Activated T-helper 1 cell treated with anti-CD3 and anti-CD28 coated beads, Interleukin-2, amount 50 U/mL, for 16 hours (primary cell): ENCODE measurements at regions not wholly inside any gene's neighbourhood (a gene's known extent, or its start where the extent isn't known, plus 50 kb on each side); places are given as distances from the start of the nearest gene placed in this dataset.
"Not testable (repeated sequence)": the region's sequence is repeated elsewhere in the genome, so short reads cannot be mapped to it uniquely, and the experiment has no call there.

ENCODE experiments used
- DNase-seq, 2 donors: peaks; one replicate each; pipeline ENCODE4 v3.0.0-alpha.2; 2020; ENCODE audit warnings: low read depth in 1 of 2, low spot score in 1 of 2

GRCh38 chr1:65062339-65062738 lies 85.7 kb upstream of the AK4 start:
- DNase-seq = no peak

- no peak for DNase-seq
Measured at GRCh38 chr1:65063025-65063424, 85.0 kb upstream of the AK4 start.

GRCh38 chr1:65064981-65065380 lies 83.0 kb upstream of the AK4 start:
- no peak for DNase-seq

GRCh38 chr1:65065524-65066418 lies 82.2 kb upstream of the AK4 start:
- no peak for DNase-seq

- DNase-seq = no peak
Measured at GRCh38 chr1:65066419-65066765, 81.6 kb upstream of the AK4 start.

GRCh38 chr1:65066766-65067490 lies 81.1 kb upstream of the AK4 start:
- DNase-seq = peak; percentile 65 to 70

- peak; percentile 19 to 27 for DNase-seq
Measured at GRCh38 chr1:65067491-65068201, 80.4 kb upstream of the AK4 start.

DNA sequence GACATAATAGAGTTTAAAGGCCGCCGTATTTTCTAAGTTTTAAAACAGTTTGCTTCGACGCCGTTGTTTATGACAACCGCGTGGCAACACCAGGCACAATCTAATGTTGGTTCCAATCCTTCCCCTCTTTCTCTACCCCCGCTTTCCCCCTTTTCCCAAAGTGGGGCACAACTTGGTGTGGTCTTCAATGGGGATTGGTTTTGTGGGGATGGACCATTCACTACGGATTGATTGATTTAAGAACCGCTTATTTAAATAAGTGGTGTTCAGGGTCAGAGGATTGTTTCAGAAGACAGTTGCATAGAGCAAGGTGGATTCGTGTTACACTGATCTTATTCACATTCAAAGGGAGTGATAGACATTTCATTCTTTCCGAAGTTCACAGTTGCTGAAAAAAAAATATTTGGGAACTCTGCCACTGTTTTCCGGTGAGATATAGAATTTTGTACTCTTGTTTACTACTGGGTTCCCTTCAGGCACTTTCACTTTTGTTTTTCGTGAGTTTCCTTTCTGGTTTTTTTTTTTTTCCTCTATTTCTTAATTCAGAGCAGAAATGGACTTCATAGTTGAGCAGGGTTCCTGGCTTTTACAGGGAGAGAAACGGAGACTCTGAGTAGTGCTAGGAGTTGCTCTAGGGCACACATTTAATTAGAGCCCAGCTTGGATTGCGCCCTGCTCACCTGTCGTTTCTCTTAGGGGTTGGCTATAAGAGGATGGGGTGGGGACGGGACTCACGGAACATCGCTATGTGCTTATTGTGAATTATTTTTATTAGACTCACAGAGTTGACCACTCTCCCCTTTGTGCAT lies 79.6 kb upstream of the AK4 start:
- no peak for DNase-seq

- peak; percentile 15 to 23 for DNase-seq
Measured at GRCh38 chr1:65069011-65069565, 78.9 kb upstream of the AK4 start.

GRCh38 chr1:65072845-65073244 lies 75.2 kb upstream of the AK4 start:
- DNase-seq = no peak

- peak; percentile 27 to 40 for DNase-seq
Measured at GRCh38 chr1:65075123-65075976, 72.7 kb upstream of the AK4 start.

DNA sequence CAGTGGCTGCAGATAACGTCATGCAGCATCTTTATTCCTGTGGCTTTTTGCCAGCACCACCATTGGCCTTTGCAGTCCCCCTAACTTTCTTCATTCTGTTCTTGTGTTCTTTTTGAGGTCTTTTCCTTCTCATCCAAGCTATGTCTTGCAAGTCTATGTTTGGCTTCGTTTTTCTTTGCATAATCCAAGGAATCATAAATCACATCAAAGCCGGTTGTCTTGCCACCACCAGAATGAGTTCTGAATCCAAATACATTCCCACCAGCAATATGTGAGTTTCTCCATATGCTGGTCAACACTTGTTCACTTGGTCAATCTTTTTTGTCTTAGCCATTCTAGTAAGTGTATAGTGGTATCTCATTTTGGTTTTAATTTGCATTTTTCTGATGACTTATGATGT lies 70.6 kb upstream of the AK4 start:
- DNase-seq = no peak

DNA sequence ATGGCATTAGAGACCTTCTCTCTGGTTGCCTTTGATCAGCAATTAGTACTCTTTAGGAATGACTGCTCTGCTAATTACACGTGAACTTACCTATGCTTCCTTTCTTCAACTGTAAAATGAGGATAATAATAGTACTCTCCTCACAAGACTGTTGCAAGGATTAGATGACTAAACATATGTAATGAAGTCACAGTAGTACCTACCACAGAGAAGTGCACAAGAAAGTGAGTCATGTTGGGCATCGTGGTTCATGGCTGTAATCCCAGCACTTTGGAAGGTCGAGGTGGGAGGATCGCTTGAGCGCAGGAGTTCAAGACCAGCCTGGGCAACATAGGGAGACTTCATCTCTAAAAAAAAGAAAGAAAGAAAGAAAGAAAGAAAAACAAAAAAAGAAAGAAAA lies 68.1 kb upstream of the AK4 start:
- no peak for DNase-seq

GRCh38 chr1:65082346-65083040 lies 65.5 kb upstream of the AK4 start:
- DNase-seq = no peak

- no peak for DNase-seq
Measured at GRCh38 chr1:65083263-65083896, 64.6 kb upstream of the AK4 start.

DNA sequence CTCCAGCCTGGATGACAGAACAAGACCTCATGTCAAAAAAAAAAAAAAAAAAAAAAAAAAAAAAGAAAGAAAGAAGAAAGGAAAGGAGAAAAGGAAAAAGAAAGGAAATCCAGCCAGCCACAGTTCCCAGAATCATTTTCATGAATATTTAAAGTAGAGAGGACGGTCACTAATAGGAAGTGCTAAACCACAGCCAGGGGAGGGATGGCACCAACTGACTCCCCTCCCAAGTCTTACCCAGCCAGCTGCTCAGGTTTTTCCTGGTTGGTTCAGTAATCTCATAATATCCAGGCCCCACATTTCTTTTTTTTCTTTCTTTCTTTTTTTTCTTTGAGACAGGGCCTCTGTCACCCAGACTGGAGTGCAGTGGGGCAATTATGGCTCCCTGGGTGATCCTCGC lies 63.9 kb upstream of the AK4 start:
- no peak for DNase-seq

DNA sequence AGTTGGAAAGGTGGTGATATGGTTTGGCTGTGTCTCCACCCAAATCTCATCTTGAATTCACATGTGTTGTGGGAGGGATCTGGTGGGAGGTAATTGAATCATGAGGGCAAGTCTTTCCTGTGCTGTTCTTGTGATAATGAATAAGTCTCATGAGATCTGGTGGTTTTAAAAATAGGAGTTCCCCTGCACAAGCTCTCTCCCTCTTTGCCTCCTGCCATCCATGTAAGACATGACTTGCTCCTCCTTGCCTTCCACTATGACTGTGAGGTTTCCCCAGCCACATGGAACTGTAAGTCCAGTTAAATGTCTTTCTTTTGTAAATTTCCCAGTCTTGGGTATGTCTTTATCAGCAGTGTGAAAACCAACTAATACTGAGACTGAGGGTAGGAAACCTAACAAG lies 60.5 kb upstream of the AK4 start:
- not testable (repeated sequence) for DNase-seq

DNA sequence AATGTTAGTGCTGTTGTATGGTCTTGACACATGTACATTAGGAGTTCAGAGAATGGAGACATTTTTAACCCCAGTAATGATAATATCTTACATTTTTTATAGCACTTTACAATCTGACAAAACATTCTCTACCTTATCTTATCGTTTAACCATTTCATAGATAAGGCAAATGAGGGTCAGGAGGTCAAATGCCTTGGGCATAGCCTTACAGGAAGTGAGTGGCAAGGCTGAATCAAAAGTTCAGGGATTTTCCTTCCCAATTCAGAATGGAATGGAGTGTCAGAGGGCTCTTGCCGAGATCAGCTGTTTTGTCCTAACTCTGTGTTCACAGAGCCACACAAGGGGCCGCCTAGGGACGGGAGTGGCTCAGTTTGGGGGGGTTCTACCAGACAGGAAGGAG lies 57.6 kb upstream of the AK4 start:
- DNase-seq = no peak

DNA sequence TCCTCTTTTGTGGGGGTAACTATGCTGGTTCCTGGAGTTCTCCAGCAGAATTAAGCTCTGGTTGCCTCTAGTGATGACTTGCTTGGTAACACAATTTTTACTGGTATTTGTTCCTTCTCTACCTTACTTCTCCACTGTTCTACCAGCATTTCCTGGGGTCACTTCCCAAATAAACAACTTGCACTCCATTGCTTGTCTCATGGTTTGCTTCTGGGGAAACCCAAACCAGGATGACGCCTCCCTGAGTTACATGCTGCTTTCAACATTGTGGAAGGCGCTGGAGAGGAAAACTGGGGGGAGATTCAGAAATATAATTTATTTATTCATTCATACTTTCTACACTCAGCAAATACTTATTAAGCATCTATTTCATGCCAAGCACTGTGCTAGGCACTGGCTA lies 55.3 kb upstream of the AK4 start:
- DNase-seq = no peak
